ENCODE measurements at regions not wholly inside any gene's neighbourhood (a gene's known extent, or its start where the extent isn't known, plus 50 kb on each side); places are given as distances from the start of the nearest gene placed in this dataset.

GRCh38 chr13:84272877-84273562 is 390.7 kb upstream of the SLITRK1 start:
- no peaks in the 10 kb centered on the region for H3K4me1 ChIP-seq (ENCODE audit: control insufficient read depth, insufficient read depth, low read length, poor library complexity, severe bottlenecking)
- no peaks in the 10 kb centered on the region for H3K36me3 Mint-ChIP-seq
- no peak for ATAC-seq (ENCODE audit: low read depth in 2 of 2)
- no peaks in the 10 kb centered on the region for H3K4me1 Mint-ChIP-seq
- H3K36me3 ChIP-seq (ENCODE audit: control insufficient read depth, insufficient read depth, low read length), result no peaks in the 10 kb centered on the region
- no peaks in the 10 kb centered on the region for H3K27me3 ChIP-seq (ENCODE audit: control insufficient read depth, insufficient read depth, low read length)
- peaks cover 0 to 3% (median 0%) of the 10 kb centered on the region in 7 donors for H3K9me3 Mint-ChIP-seq
- no peak overlapping the region for H3K4me3 ChIP-seq (ENCODE audit: low read depth, low read length)
- H3K4me3 Mint-ChIP-seq, result no peak overlapping the region
- H3K27ac Mint-ChIP-seq, result no peak overlapping the region
- DNase-seq, result no peak
- H3K9me3 ChIP-seq (ENCODE audit: control insufficient read depth in 2 of 2, low read length in 2 of 2), result no peaks in the 10 kb centered on the region
- H3K27ac ChIP-seq (ENCODE audit: insufficient read depth, low read length, poor library complexity, severe bottlenecking), result no peak overlapping the region
- no peaks in the 10 kb centered on the region for H3K27me3 Mint-ChIP-seq

DNA sequence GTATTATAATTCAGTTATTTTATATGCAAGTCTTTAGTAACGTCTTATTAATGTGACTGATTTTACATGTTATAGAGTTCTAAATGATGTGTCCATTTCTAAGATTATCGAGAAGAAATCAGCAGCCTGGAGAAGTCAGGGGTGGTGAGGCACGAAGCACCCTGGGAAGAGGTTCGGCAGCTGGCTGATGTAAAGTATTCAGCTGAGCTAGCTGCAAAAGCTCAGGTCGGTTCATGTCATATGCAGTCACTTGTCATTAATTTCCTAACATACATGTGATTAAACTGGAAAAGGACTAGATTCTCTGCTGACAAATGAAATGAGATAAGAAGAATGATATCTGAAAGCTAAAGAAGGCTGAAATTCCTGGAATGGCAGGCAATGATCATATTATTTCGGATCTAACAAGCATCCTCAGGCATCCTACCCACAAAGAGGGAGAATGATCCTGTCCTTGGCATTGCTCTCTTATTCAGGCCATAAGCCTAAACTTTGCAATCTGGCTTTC is 383.0 kb upstream of the SLITRK1 start:
- no peaks in the 10 kb centered on the region for H3K36me3 ChIP-seq (ENCODE audit: control insufficient read depth, insufficient read depth, low read length)
- Mint-ChIP-seq H3K27me3 (no peaks in the 10 kb centered on the region), H3K27ac (no peak overlapping the region), H3K4me3 (no peak overlapping the region), H3K9me3 (peaks cover 0 to 3% (median 0%) of the 10 kb centered on the region in 7 donors), H3K36me3 (no peaks in the 10 kb centered on the region), H3K4me1 (no peaks in the 10 kb centered on the region)
- H3K4me1 ChIP-seq (ENCODE audit: control insufficient read depth, insufficient read depth, low read length, poor library complexity, severe bottlenecking), result no peaks in the 10 kb centered on the region
- no peak for DNase-seq
- H3K9me3 ChIP-seq (ENCODE audit: control insufficient read depth in 2 of 2, low read length in 2 of 2), result no peaks in the 10 kb centered on the region
- no peak for ATAC-seq (ENCODE audit: low read depth in 2 of 2)
- H3K4me3 ChIP-seq (ENCODE audit: low read depth, low read length), result no peak overlapping the region
- H3K27me3 ChIP-seq (ENCODE audit: control insufficient read depth, insufficient read depth, low read length), result no peaks in the 10 kb centered on the region
- no peak overlapping the region for H3K27ac ChIP-seq (ENCODE audit: insufficient read depth, low read length, poor library complexity, severe bottlenecking)

DNA sequence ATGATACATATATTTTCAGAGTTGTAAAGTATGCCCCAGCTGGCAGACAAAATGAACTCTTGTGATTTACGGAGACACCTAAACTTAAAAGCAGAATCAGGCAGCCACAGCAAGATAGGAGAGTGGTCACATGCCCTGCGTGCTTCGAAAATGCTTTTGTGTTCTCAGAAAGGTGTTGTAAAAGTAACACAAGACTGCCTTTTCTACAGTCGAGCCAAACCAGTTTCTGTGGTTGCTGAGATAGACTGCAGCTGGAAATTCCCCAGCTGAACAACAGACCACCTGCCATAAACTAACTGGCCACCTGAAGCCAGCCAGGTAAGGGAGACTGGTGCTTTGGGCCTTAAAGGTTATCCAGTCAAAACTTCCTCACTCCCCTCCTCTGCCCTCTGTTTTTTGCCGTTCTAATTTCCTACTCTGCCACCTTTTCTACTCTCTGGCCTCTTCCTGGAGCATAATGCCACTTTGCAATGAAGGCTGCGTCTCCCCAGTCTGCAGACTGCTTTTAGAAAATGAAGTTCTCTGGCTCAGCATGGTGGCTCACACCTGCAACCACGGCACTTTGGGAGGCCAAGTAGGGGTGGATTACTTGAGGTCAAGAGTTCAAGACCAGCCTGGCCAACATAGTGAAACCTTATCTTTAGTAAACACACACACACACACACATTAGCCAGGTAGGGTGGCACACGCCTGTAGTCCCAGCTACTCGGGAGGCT is 381.2 kb upstream of the SLITRK1 start:
- Histone ChIP-seq H3K27ac (ENCODE audit: insufficient read depth, low read length, poor library complexity, severe bottlenecking) (no peak overlapping the region), H3K4me3 (ENCODE audit: low read depth, low read length) (no peak overlapping the region), H3K36me3 (ENCODE audit: control insufficient read depth, insufficient read depth, low read length) (no peaks in the 10 kb centered on the region), H3K4me1 (ENCODE audit: control insufficient read depth, insufficient read depth, low read length, poor library complexity, severe bottlenecking) (no peaks in the 10 kb centered on the region), H3K9me3 (ENCODE audit: control insufficient read depth in 2 of 2, low read length in 2 of 2) (no peaks in the 10 kb centered on the region), H3K27me3 (ENCODE audit: control insufficient read depth, insufficient read depth, low read length) (no peaks in the 10 kb centered on the region)
- Mint-ChIP-seq H3K27ac (no peak overlapping the region), H3K9me3 (peaks cover 0 to 2% (median 0%) of the 10 kb centered on the region in 7 donors), H3K36me3 (no peaks in the 10 kb centered on the region), H3K4me1 (no peaks in the 10 kb centered on the region), H3K4me3 (no peak overlapping the region), H3K27me3 (no peaks in the 10 kb centered on the region)
- DNase-seq (no peak), ATAC-seq (ENCODE audit: low read depth in 2 of 2) (no peak)

DNA sequence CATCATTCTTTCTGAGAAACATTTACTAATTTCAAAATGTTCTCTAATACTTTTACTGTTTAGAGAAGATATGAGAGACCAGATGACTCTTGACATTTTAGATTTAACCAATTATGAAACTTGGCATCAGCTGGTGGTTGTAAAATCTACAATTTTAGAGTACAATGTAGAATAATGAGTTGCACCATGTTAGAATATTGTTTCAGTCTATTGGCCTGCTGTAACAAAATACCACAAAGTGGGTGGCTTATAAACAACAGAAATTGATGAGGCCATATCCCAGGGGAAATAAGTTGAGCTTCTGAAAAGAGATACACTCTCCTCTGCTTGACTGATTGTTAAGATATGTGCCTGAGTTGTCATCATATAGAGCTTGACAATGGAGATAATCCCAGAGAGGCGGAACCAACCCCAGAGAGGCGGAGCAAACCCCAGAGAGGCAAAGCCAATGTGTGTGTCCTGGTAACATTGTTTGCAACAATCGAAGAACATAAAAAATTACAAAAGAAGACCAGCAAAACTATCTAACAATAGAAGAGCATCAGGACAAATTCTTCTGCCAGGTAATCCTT is 373.0 kb upstream of the SLITRK1 start:
- DNase-seq (no peak), ATAC-seq (ENCODE audit: low read depth in 2 of 2) (no peak)
- Histone ChIP-seq H3K4me1 (ENCODE audit: control insufficient read depth, insufficient read depth, low read length, poor library complexity, severe bottlenecking) (no peaks in the 10 kb centered on the region), H3K9me3 (ENCODE audit: control insufficient read depth in 2 of 2, low read length in 2 of 2) (no peaks in the 10 kb centered on the region), H3K27ac (ENCODE audit: insufficient read depth, low read length, poor library complexity, severe bottlenecking) (no peak overlapping the region), H3K4me3 (ENCODE audit: low read depth, low read length) (no peak overlapping the region), H3K36me3 (ENCODE audit: control insufficient read depth, insufficient read depth, low read length) (no peaks in the 10 kb centered on the region), H3K27me3 (ENCODE audit: control insufficient read depth, insufficient read depth, low read length) (no peaks in the 10 kb centered on the region)
- peaks cover 0 to 11% (median 1%) of the 10 kb centered on the region in 7 donors for H3K9me3 Mint-ChIP-seq
- no peak overlapping the region for H3K27ac Mint-ChIP-seq
- H3K27me3 Mint-ChIP-seq, result no peaks in the 10 kb centered on the region
- no peak overlapping the region for H3K4me3 Mint-ChIP-seq
- no peaks in the 10 kb centered on the region for H3K4me1 Mint-ChIP-seq
- H3K36me3 Mint-ChIP-seq, result no peaks in the 10 kb centered on the region

DNA sequence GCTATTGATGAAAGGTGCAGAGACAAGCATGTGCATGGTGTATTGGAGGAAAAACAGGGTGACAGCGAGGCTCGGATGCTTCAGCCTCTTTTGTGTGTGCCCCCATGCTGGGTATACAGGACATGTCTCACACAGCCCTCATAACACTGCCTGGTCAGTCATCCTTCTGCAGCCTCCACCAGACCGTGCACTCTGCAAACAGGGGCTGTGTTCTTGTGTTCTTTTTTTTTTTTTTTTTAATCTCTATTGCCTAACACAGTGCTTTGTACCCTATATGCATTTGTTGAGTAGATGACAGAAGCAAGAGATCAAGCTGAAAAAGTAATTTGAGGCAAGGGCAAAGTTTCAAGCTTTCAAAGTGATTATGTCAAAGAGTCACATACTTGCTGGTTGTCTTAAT is 367.2 kb upstream of the SLITRK1 start:
- no peak for DNase-seq
- Histone ChIP-seq H3K9me3 (ENCODE audit: control insufficient read depth in 2 of 2, low read length in 2 of 2) (no peaks in the 10 kb centered on the region), H3K27ac (ENCODE audit: insufficient read depth, low read length, poor library complexity, severe bottlenecking) (no peak overlapping the region), H3K27me3 (ENCODE audit: control insufficient read depth, insufficient read depth, low read length) (no peaks in the 10 kb centered on the region), H3K36me3 (ENCODE audit: control insufficient read depth, insufficient read depth, low read length) (no peaks in the 10 kb centered on the region), H3K4me1 (ENCODE audit: control insufficient read depth, insufficient read depth, low read length, poor library complexity, severe bottlenecking) (no peaks in the 10 kb centered on the region), H3K4me3 (ENCODE audit: low read depth, low read length) (no peak overlapping the region)
- H3K27ac Mint-ChIP-seq, result no peak overlapping the region
- ATAC-seq (ENCODE audit: low read depth in 2 of 2), result no peak
- H3K9me3 Mint-ChIP-seq, result peaks cover 0 to 11% (median 3%) of the 10 kb centered on the region in 7 donors
- H3K4me1 Mint-ChIP-seq, result no peaks in the 10 kb centered on the region
- H3K36me3 Mint-ChIP-seq, result no peaks in the 10 kb centered on the region
- no peak overlapping the region for H3K4me3 Mint-ChIP-seq
- H3K27me3 Mint-ChIP-seq, result no peaks in the 10 kb centered on the region

DNA sequence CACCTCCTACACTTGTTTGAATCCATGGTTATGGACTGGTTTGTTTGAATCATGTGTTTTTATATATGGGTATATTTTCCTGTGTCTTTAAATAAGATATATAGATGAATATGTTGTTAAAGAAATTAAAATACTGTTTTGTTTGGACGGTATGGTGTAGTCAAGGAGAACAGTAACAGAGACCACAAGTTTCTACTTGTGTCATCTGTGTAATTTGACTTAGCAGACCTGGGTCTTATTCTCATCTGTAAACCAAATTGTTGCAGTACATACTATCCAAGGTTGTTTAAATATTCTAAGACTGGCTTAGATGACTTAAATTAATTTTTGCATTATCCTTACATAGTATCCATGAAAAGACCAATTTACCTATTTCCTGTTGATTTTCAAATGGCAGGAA is 361.1 kb upstream of the SLITRK1 start:
- Histone ChIP-seq H3K27me3 (ENCODE audit: control insufficient read depth, insufficient read depth, low read length) (no peaks in the 10 kb centered on the region), H3K4me3 (ENCODE audit: low read depth, low read length) (no peak overlapping the region), H3K4me1 (ENCODE audit: control insufficient read depth, insufficient read depth, low read length, poor library complexity, severe bottlenecking) (no peaks in the 10 kb centered on the region), H3K36me3 (ENCODE audit: control insufficient read depth, insufficient read depth, low read length) (no peaks in the 10 kb centered on the region), H3K27ac (ENCODE audit: insufficient read depth, low read length, poor library complexity, severe bottlenecking) (no peak overlapping the region), H3K9me3 (ENCODE audit: control insufficient read depth in 2 of 2, low read length in 2 of 2) (no peaks in the 10 kb centered on the region)
- no peak overlapping the region for H3K4me3 Mint-ChIP-seq
- peaks cover 0 to 6% (median 0%) of the 10 kb centered on the region in 7 donors for H3K9me3 Mint-ChIP-seq
- ATAC-seq (ENCODE audit: low read depth in 2 of 2), result no peak
- no peak overlapping the region for H3K27ac Mint-ChIP-seq
- H3K36me3 Mint-ChIP-seq, result no peaks in the 10 kb centered on the region
- no peaks in the 10 kb centered on the region for H3K4me1 Mint-ChIP-seq
- H3K27me3 Mint-ChIP-seq, result no peaks in the 10 kb centered on the region
- no peak for DNase-seq

DNA sequence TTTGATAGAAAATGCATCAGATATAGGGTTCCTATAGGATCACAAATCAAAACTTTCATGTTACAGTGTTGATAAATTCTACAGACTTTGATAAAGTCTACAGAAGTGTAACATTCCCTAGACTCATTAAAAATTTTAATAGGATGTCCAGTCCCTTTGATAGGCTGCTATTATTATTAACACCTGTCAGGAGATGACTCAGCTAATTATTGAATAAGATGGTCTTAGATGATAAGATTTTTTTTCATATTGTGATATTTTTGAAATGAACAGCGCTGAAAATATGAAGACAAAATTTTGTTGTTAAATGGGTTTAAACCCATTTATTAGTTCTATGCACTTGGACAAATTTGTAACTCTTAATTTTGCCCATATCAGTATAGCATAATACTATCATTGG is 356.8 kb upstream of the SLITRK1 start:
- no peaks in the 10 kb centered on the region for H3K4me1 Mint-ChIP-seq
- Histone ChIP-seq H3K9me3 (ENCODE audit: control insufficient read depth in 2 of 2, low read length in 2 of 2) (no peaks in the 10 kb centered on the region), H3K27ac (ENCODE audit: insufficient read depth, low read length, poor library complexity, severe bottlenecking) (no peak overlapping the region), H3K36me3 (ENCODE audit: control insufficient read depth, insufficient read depth, low read length) (no peaks in the 10 kb centered on the region), H3K4me3 (ENCODE audit: low read depth, low read length) (no peak overlapping the region), H3K4me1 (ENCODE audit: control insufficient read depth, insufficient read depth, low read length, poor library complexity, severe bottlenecking) (no peaks in the 10 kb centered on the region), H3K27me3 (ENCODE audit: control insufficient read depth, insufficient read depth, low read length) (no peaks in the 10 kb centered on the region)
- peaks cover 0 to 4% (median 0%) of the 10 kb centered on the region in 7 donors for H3K9me3 Mint-ChIP-seq
- ATAC-seq (ENCODE audit: low read depth in 2 of 2) (no peak), DNase-seq (no peak)
- no peaks in the 10 kb centered on the region for H3K27me3 Mint-ChIP-seq
- no peaks in the 10 kb centered on the region for H3K36me3 Mint-ChIP-seq
- no peak overlapping the region for H3K27ac Mint-ChIP-seq
- no peak overlapping the region for H3K4me3 Mint-ChIP-seq
